SK-N-SH treated with all-trans-retinoic acid at 6 μM for 48 hours (cell line): ENCODE measurements at regions not wholly inside any gene's neighbourhood (a gene's known extent, or its start where the extent isn't known, plus 50 kb on each side); places are given as distances from the start of the nearest gene placed in this dataset.

ENCODE experiments used
- ATAC-seq: fragments of 200-7000 bp; cut with Tn5 transposase; 3 replicates; pipeline ENCODE4 v1.9.1; 2020; ENCODE audit warnings: mild to moderate bottlenecking, moderate library complexity
- ARNTL ChIP-seq: fragments of 450-650 bp; formaldehyde crosslinking; IDR thresholded peaks from 2 replicates; pipeline ENCODE4 v1.5.0; 2020; ENCODE audit warnings: low read depth, mild to moderate bottlenecking, moderate library complexity, borderline replicate concordance
- BACH2 ChIP-seq: fragments of 250-450 bp; sonication (Bioruptor Pico); IDR thresholded peaks from 2 replicates; pipeline ENCODE4 v1.9.0; 2021; ENCODE audit warnings: mild to moderate bottlenecking, borderline replicate concordance
- CREB5 ChIP-seq: fragments of 250-450 bp; sonication (Bioruptor Pico); IDR thresholded peaks from 2 replicates; pipeline ENCODE4 v1.5.1; 2020; ENCODE audit warnings: low read depth, mild to moderate bottlenecking, moderate library complexity
- CSDC2 ChIP-seq: fragments of 250-450 bp; sonication (Bioruptor Pico); IDR thresholded peaks from 2 replicates; pipeline ENCODE4 v1.5.0; 2020; ENCODE audit warnings: mild to moderate bottlenecking, moderate library complexity
- CSRNP3 ChIP-seq: fragments of 250-450 bp; sonication (Bioruptor Pico); IDR thresholded peaks from 2 replicates; pipeline ENCODE4 v1.5.1; 2021; ENCODE audit warnings: mild to moderate bottlenecking, moderate library complexity
- ESRRG ChIP-seq: fragments of 250-450 bp; sonication (Bioruptor Pico); IDR thresholded peaks from 2 replicates; pipeline ENCODE4 v1.6.1; 2021; ENCODE audit warnings: mild to moderate bottlenecking
- GLIS3 ChIP-seq: fragments of 250-450 bp; sonication (Bioruptor Pico); IDR thresholded peaks from 2 replicates; pipeline ENCODE4 v1.5.0; 2020; ENCODE audit warnings: mild to moderate bottlenecking, moderate library complexity
- OSR1 ChIP-seq: fragments of 250-450 bp; sonication (Bioruptor Pico); IDR thresholded peaks from 2 replicates; pipeline ENCODE4 v1.8.0; 2022; ENCODE audit warnings: moderate library complexity, mild to moderate bottlenecking, inconsistent platforms
- PATZ1 ChIP-seq: fragments of 250-450 bp; sonication (Bioruptor Pico); IDR thresholded peaks from 2 replicates; pipeline ENCODE4 v1.8.0; 2020; ENCODE audit warnings: mild to moderate bottlenecking, moderate library complexity, borderline replicate concordance
- POU6F1 ChIP-seq: fragments of 250-450 bp; sonication (Bioruptor Pico); IDR thresholded peaks from 2 replicates; pipeline ENCODE4 v1.8.0; 2021; ENCODE audit warnings: low read depth, mild to moderate bottlenecking, moderate library complexity, borderline replicate concordance
- PPARA ChIP-seq: fragments of 250-450 bp; sonication (Bioruptor Pico); IDR thresholded peaks from 2 replicates; pipeline ENCODE4 v1.5.0; 2020; ENCODE audit warnings: mild to moderate bottlenecking, borderline replicate concordance
- TCF4 ChIP-seq: fragments of 250-450 bp; sonication (Bioruptor Pico); IDR thresholded peaks from 2 replicates; pipeline ENCODE4 v1.8.0; 2021; ENCODE audit warnings: mild to moderate bottlenecking, moderate library complexity, borderline replicate concordance
- ZC3H10 ChIP-seq: fragments of 250-450 bp; sonication (Bioruptor Pico); IDR thresholded peaks from 2 replicates; pipeline ENCODE4 v1.5.1; 2021; ENCODE audit warnings: mild to moderate bottlenecking, moderate library complexity
- ZFP30 ChIP-seq: fragments of 450-650 bp; formaldehyde crosslinking; IDR thresholded peaks from 2 replicates; pipeline ENCODE4 v1.5.0; 2022; ENCODE audit warnings: mild to moderate bottlenecking, moderate library complexity
- ZNF565 ChIP-seq: fragments of 450-650 bp; formaldehyde crosslinking; conservative IDR thresholded peaks from 2 replicates; pipeline ENCODE4 v1.5.0; 2020; ENCODE audit warnings: low read depth, mild to moderate bottlenecking, moderate library complexity
- ZNF70 ChIP-seq: fragments of 450-650 bp; formaldehyde crosslinking; IDR thresholded peaks from 2 replicates; pipeline ENCODE4 v1.5.0; 2020; ENCODE audit warnings: mild to moderate bottlenecking, moderate library complexity
- ZNF8 ChIP-seq: fragments of 450-650 bp; formaldehyde crosslinking; IDR thresholded peaks from 2 replicates; pipeline ENCODE4 v1.5.0; 2020; ENCODE audit warnings: mild to moderate bottlenecking, moderate library complexity

- ATAC-seq = no peak
- TF ChIP-seq ZNF70 (CRISPR knock-in tag) (no peak), CSRNP3 (CRISPR knock-in tag) (no peak), ZC3H10 (CRISPR knock-in tag) (no peak), TCF4 (CRISPR knock-in tag) (no peak), CREB5 (CRISPR knock-in tag) (no peak), BACH2 (CRISPR knock-in tag) (no peak), ARNTL (CRISPR knock-in tag) (no peak), ZNF8 (CRISPR knock-in tag) (no peak), PPARA (CRISPR knock-in tag) (no peak), PATZ1 (no peak), CSDC2 (no peak)
Observed at GRCh38 chr12:125882141-125882540, 816.9 kb downstream of the AACS start.

GRCh38 chr12:125888921-125889320, 823.7 kb downstream of the AACS start:
- TF ChIP-seq CREB5 (CRISPR knock-in tag) (no peak), BACH2 (CRISPR knock-in tag) (no peak), ZFP30 (CRISPR knock-in tag) (no peak), PPARA (CRISPR knock-in tag) (no peak), OSR1 (no peak), ZNF565 (CRISPR knock-in tag) (no peak), ZNF8 (CRISPR knock-in tag) (no peak), ESRRG (no peak), GLIS3 (CRISPR knock-in tag) (no peak), ZC3H10 (CRISPR knock-in tag) (no peak), CSRNP3 (CRISPR knock-in tag) (no peak)
- TF ChIP-seq, all 23 proteins: peak for 0
- no peak for ATAC-seq

GRCh38 chr12:125889742-125890141, 824.5 kb downstream of the AACS start:
- TF ChIP-seq PATZ1 (no peak), TCF4 (CRISPR knock-in tag) (no peak), ZNF565 (CRISPR knock-in tag) (no peak), POU6F1 (no peak), ARNTL (CRISPR knock-in tag) (no peak), CREB5 (CRISPR knock-in tag) (no peak)
- ATAC-seq = no peak
